Fibroblast of mammary gland (primary cell): ENCODE measurements at regions not wholly inside any gene's neighbourhood (a gene's known extent, or its start where the extent isn't known, plus 50 kb on each side); places are given as distances from the start of the nearest gene placed in this dataset.

Experiments used
- DNase-seq: peaks from one replicate; pipeline ENCODE4 v3.0.0-alpha.2; 2010; ENCODE audit warnings: low read depth
- H3K4me3 ChIP-seq: 2 replicates; pipeline ENCODE4 v1.5.1; 2011; ENCODE audit warnings: low read depth, mild to moderate bottlenecking, low read length, moderate library complexity; ENCODE audit not compliant: control insufficient read depth
- CTCF ChIP-seq: conservative IDR thresholded peaks from 2 replicates; pipeline ENCODE4 v1.5.1; 2011; ENCODE audit warnings: low read depth, low read length, inconsistent platforms; ENCODE audit not compliant: control insufficient read depth, insufficient read depth

GRCh38 chr10:57919864-57920263 is 347.8 kb downstream of the IPMK start:
- no peak for DNase-seq
- no peak for TF ChIP-seq CTCF
- H3K4me3 ChIP-seq, result no peak overlapping the region

- no peak for TF ChIP-seq CTCF
- H3K4me3 ChIP-seq, result no peak overlapping the region
- DNase-seq, result no peak
Observed at GRCh38 chr10:57917019-57917418, 350.7 kb downstream of the IPMK start.

- no peak overlapping the region for H3K4me3 ChIP-seq
- TF ChIP-seq CTCF, result no peak
- no peak for DNase-seq
Observed at GRCh38 chr10:57905861-57906260, 361.8 kb downstream of the IPMK start.

- TF ChIP-seq CTCF, result no peak
- no peak overlapping the region for H3K4me3 ChIP-seq
- no peak for DNase-seq
Observed at GRCh38 chr10:57905010-57905409, 362.7 kb downstream of the IPMK start.

GRCh38 chr10:57898231-57898630 is 369.5 kb downstream of the IPMK start:
- no peak overlapping the region for H3K4me3 ChIP-seq
- no peak for TF ChIP-seq CTCF
- no peak for DNase-seq

GRCh38 chr10:57897611-57898010 is 370.1 kb downstream of the IPMK start:
- no peak for DNase-seq
- no peak overlapping the region for H3K4me3 ChIP-seq
- TF ChIP-seq CTCF, result no peak

- H3K4me3 ChIP-seq, result no peak overlapping the region
- no peak for DNase-seq
- no peak for TF ChIP-seq CTCF
Observed at GRCh38 chr10:57894361-57894760, 373.3 kb downstream of the IPMK start.
